Left forelimb (tissue), 1 donor: ENCODE measurements at regions not wholly inside any gene's neighbourhood (a gene's known extent, or its start where the extent isn't known, plus 50 kb on each side); places are given as distances from the start of the nearest gene placed in this dataset.

Experiments
- DNase-seq: peaks from one replicate; pipeline ENCODE4 v3.0.0-alpha.2; 2018; ENCODE audit warnings: low spot score

DNA sequence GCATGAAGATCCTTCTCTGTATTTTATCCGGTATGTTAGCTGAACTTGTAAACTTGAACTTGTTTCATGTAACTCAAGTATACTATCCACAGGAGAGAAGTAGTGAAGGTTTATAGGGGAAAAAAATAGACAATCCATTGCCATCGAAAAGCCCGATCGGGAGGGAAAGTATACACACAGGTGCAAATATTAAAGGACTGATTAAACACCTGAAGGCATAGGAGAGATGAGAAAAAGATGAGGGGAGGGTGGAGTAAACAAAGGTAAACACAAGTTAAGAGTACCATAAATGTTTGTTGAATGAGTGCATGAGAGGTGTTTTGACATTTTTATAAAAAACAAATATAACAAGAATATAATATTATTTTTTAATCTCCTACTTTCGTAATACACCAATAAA is 64.3 kb upstream of the CITED2 start:
- no peak for DNase-seq

DNA sequence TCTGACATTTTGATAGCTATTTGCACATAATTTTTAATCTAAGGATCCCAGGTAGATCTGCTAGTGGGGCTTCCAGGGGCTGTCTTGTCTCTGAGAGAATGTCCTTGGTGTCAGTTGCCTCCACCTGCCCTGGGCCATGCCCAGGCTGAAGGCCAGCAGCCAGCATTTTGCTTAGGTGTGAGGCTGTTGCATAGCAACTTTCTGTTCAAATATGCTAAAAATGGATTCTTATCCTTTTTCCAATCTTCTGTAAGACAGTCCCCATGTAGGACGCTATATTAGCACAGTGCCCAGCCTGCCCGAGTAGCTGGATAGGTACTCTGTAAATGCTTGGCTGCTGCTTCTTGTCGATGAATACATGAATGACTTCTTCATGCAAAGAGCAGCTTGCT is 62.5 kb upstream of the CITED2 start:
- no peak for DNase-seq

DNA sequence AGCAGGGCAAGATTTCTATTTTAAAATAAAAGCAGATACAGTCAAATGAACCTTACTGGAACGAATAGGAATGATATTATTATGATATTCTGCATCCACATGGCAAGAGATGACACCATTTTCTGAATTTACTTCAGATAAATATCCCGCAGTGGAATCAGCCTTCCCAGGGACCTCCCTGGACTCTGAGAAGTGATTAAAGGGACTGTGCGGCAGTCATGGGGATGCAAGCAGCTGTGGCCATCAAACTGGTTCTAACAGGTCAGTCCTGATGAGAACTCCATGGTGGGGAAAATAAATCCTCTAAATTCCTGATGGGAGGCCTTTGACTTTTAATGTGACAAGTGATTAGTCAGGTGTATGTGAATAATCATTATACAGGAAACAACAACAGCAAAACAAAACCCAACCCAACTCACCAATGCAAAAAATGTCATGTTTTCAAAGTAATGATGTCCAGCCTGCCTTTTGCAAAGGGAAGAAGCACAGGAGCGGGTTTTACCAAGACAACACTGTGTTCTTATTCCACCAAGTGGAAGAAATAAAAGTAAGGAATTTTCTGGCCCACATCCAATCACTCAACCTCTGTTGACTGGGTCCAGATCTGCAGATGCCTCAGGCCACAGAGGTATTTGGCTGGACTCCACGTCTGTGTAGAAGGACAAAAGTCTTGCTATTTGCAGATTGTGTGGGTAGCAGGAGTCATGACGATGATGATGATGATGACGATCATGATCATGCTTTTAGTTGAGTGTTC is 61.9 kb upstream of the CITED2 start:
- DNase-seq = no peak

DNA sequence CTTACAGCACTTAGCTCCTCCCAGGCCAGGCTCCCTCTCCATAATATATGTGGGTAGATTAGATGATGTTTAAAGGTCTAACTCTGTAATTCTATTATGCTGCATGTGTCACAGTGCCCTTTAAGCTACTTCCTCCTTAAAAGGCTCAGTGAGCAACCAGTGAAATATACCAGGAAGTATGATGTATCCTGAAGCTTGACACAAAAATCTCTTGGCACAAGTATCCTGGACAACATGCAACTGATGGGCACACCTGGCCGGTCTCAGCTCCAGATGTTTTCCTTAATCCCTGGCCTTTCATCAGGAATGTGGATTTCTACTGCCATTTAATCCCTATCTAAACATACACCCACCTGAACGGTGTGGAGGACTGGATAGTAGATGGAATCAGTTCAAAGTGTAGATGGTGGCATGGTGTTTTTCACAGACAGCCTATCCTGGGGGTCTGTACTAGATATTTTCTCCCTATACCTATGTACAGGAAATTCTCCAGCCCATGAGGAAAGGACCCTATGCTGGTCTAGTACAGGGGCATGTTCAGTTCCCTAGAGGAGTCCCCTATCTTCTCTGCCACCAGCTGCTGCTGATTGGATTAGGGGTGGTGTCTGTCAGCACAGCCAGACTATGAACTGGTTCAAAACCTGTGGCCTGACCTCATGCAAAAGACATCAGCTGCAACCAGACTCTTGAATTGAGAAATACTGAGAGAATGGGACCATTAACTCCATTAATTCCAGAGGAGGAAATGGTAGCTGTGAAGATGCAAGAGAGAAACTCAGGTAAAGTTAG is 59.4 kb upstream of the CITED2 start:
- DNase-seq = no peak

DNA sequence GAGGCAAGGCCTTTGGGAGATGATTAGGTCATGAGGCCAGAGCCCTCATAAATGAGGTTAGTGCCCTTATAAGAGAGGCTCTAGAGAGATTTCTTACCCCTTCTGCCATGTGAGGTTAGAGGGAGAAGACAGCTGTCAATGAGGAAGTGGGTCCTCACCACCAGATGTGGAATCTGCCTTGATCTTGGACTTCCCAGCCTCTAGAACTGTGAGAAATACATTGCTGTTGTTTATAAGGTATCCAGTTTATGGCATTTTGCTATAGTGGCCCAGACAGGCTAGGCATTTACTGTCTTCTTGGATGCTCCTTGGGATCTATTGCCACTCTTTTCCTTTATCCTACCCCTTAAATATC is 57.1 kb upstream of the CITED2 start:
- DNase-seq = no peak

DNA sequence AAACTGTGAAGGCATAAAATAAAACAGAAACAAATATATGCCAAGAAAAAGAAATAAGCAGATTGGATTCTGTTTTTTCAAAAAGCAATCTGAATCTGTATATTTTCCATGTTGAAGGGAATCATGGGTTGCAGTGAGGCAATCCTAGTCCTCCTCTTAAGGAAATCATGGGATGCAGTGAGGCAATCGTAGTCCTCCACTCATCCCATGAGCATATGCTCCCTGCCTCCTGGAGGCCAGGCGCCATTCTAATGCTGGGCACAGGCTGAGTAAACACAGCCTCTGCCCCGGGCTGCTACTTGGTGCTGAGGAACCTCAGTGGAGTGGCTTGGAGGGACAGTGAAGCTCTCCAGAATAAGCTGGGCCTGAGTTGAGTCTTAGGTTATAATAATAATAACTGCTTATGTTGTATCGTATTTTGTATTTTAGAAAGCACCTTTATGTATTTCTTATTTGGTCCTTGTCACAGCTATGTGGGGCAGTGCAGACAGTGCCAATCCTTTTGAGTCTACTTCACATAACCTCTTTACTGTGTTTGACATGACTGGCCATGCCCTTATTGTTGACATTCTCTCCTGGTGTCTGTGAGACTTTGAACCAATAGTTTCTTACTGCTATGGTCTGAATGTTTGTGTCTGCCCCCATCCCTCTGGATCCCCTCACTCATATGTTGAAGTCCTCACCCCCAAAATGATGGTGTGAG is 56.6 kb upstream of the CITED2 start:
- no peak for DNase-seq

DNA sequence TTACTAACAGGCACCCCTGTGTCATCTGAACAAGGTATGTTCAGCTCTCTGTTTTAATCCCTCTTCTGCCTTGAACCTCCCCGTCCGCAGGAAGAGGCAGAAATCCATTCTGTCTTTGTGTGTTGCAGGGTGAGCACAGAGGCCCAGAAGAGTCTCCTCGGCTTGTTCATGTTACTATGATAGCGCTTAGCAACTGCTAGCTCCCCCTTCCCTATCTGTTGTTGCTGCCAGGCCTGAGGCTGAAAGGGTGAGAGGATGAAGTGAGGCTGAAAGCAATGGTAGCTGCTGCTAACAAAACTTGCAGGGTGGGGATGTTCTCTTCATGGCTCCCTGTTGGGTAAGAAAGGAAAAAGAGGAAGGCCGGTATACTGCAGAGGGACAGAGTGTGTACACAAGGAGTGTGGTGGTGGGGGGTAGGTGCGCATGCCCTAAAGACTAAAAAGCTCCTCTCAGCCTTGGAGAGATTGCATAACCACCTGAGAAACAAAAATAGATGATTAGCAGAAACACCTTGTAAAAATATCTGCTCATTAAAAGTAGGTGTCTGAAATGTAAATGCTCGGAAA is 55.2 kb upstream of the CITED2 start:
- DNase-seq = no peak

GRCh38 chr6:139427199-139427598 is 52.8 kb upstream of the CITED2 start:
- DNase-seq = no peak

- no peak for DNase-seq
Measured at GRCh38 chr6:139426795-139427194, 52.3 kb upstream of the CITED2 start.

DNA sequence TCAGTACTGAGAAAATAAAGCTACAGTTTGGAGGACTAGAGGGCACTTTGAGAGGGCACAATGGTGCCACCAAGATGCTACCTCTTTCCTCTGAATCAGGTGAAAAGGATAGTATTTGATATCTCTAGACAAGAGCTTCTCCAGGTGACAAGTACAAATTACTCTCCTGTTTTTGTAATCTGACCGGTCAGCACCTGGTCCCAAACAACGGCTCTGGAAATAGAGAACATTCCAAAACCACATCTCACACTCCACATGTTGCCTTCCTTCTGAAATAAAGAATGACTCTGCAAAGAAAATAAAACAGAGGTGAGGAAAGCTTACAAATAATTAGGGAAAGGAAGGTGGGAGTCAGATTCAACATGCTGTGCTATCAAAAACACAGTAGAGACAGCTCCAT is 51.3 kb upstream of the CITED2 start:
- DNase-seq = no peak

DNA sequence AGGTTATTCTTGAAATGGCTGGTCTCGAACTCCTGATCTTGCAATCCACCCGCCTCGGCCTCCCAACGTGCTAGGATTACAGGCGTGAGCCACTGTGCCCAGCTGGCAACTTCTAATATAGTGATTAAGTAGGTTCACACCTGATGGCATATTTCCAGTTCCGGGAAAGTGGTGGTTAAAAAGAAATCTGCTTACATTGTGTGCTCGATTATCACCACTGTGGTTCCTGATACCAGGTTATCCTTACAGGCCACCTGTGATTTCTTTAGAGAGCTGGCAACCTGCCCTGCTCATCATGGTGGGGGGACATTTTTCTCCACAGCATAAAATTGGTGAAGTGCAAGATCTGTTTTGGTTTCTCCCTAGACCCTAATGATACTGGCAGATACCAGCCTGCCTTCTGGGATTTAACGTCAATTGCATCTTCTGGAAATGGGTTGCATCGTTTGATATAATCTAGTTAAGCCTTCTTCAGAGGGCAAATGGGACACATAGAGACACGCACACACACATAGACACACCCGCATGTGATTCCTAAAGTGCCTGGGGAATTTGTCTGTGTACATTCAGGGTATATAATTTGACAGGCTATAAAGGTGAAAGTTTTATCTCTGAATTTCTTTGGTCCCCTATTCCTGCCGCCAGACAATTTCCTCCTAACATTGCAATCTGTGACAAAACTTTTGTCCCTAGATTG is 49.7 kb upstream of the CITED2 start:
- DNase-seq = no peak
